ENCODE measurements at regions not wholly inside any gene's neighbourhood (a gene's known extent, or its start where the extent isn't known, plus 50 kb on each side); places are given as distances from the start of the nearest gene placed in this dataset.
A peak's percentile ranks its signal among the peaks of the same experiment; 100 is the strongest.

DNA sequence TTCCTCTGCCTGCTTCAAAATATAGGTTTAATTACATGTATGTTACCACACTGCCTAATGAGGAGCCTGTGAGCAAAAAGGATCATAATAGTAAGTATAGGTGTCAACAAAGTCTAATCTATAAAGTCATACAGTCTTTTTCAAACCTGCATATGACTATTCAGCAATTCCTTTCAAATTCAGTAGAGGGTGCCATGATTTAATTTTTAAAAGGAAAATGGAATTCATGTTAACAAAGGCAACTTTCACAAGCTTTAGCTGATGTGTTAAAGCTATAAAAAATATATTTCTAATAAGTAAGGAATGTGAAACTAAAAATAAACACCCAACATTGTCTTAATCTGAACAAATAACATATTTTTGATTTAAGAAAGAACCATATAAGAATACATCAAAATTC, 52.1 kb downstream of the MPP7 start:
- DNase-seq: no peak

GRCh38 chr10:28250358-28250757, 52.5 kb downstream of the MPP7 start:
- no peak for DNase-seq

DNA sequence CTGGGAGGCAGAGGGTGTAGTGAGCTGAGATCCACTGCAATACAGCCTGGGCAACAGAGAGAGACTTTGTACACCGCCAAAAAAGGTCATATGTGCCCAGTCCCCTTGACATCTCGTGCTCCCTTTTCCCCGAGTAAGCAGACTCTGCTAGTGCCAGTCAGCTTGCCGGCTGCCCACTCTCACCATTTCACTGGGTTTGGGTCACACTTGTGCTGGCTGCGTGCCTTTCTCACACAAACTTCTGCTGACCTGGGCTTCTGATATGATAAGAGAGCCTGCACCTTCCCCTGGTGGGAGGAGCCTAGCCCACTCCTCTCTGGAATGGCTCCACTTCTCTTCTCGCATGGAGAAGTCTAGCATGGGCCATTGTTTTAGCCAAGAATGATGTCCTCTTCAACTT, 53.4 kb downstream of the MPP7 start:
- DNase-seq: no peak

DNA sequence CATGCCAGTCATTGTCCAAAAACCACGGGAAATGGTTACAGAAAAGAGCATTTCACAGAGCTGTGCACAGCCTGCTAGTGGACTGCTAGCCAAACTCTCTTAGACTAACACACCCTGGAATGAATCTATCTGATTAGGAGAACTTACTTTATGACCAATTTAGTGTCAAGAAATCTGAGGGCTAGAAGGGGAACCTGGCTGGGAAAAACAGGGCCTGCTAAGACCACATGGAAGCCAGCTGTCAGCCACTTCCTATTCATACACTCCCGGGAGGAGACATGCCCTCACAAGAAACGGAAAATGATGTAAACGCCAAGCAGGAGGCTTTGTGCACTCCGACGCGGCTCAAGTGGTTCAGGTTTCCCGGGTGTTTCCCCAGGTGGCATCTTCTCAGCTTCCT, 54.8 kb downstream of the MPP7 start:
- DNase-seq: no peak

DNA sequence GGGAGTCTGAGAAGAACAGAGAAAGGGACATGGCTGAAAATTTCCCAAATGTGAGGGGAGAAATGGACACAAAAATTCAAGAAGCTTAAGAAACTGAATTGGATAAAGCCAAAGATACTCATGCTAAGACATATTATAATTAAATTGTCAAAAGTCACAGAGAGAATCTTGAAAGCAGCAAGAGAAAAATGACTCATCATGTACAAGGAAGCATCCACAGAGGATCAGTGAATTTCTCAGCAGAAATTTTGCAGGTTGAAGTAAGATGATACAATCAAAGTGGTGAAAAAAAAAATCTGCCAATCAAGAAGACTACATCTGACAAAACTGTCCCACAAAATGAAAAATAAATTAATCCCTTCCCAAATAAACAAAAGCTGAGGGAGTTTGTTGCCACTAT, 56.8 kb downstream of the MPP7 start:
- no peak for DNase-seq

DNA sequence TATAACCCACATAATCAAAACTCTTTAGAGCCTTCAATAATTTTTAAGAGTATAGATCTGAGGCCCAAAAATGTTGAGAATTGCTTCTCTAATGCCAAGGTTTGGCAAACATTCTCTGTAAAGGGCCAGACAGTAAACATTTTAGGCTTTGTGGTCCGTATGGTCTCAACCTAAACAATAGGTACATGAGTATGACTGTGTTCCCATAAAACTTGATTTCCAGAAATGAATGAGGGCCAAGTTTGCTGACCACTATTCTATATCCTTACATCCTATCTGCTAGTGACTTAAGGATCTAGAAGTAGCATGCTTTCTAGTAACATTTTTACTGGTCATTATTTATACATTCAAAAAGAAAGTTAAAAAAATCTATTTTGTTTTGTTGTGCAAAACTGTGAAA, 58.9 kb downstream of the MPP7 start:
- DNase-seq: no peak

DNA sequence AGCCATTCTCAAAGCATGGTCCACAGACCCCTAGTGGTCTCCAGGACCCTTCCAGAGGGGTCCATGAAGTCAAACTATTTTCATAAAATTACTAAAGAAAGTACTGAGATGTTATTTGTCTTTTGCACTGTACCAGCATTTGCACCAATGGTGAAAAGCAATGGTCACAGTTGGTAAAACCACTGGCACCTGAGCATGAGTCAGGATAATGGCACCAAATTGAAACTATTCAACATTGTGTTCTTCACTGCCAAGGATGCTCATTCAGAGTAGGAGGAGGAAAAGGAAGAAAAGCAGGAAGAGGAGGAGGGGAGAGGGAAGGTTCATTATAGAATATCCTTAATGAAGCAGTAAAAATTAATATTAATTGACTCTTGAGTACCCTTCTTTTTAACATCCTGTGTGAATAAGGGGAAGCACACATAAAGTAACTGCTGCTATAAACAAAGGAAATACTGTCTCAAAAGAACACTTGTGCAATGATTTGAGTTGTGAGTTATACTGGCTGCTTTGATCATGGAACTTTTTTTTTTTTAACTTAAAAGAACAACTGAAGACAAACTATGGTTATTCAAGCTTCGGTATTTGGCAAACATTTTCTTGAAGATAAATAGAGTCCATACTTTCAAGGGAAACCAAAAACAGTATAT, 60.2 kb downstream of the MPP7 start:
- DNase-seq: no peak

DNA sequence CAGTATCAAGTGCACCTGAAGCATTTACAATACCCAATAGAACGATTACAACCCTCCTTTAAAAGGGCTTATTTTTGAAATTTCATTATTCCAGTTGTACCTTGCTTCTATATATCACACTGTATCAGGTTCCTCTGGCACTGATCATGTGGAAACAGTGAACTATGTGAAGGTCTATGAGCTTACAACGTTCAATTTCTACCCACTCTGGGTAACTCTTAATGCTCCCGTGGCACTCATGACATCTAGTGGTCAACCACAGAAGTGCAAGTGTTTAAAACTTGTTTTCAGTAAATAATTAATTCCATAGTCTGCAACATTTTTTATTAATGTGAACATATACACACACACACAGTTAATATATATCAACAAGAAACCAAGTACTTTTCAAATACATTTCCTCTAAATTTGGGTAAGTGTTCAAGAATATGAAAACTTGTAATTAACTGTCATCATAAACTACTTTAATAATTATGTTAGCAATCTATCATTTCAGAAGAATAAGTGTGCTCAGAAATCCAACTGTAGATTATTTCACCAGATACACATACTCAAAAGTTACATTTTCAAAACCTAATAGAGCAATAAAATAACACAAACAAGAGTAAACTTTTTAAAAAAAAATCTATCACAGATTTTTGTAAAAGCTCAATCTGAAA, 61.0 kb downstream of the MPP7 start:
- peak; percentile 23 for DNase-seq

- no peak for DNase-seq
These were observed 62.5 kb downstream of the MPP7 start for GRCh38 chr10:28240400-28240799.

DNA sequence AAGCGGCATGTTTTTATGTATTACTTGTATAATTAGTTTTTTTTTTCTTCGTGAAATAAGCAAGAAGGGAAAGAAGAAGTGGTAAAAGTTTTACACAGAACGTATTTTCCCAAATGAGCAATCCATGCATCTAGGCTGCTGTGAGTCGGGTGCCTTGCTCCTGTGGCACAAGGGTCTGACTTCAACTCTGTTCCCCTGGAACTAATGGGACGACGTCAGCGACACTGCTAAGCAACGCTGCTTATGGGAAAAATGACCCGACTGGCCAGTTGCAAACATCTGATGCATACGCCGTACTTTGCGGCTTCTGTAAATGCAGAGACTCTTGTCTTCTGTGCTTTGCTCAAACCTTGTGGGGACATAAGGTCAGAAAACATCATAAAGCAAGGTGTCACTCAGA, 66.3 kb downstream of the MPP7 start:
- DNase-seq: no peak

- DNase-seq: no peak
These were observed 82.1 kb downstream of the MPP7 start for GRCh38 chr10:28220811-28221210.

DNA sequence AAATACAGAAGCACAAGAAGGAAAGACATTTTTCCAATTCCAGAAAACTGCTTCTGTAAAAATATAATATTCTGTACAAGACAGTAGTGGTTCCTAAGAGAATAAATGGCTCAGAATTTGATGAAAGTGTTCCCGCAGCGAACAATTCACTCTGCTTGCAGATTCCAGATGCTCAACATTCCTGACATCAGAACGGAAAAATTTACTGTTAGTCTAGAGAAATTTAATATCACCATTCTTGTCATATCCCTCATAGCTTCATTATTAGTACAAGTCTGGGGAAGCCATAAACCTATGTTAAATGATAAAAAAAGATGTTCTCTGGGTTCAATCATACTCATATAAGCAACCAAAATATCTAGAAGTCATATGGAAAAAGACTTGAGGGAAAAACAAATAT, 83.6 kb downstream of the MPP7 start:
- DNase-seq: no peak

DNA sequence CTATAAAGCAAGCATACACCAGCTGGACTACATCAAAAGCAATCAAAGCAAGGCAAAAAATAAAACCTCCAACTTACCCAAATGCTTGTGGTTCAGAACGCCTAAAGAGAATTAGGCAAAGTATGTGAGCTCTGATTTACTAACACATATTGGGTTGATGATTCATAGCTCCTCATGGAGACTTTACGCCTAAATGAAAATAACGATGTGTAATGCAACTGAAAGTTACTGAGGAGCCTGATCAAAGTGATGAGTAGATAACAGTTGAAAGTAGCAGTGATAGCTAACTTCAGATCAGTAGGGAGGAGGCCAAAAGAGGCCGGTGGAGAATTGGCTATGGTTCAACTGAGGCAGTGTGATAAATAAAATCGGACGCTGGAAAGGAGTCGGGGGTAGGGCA, 85.0 kb downstream of the MPP7 start:
- no peak for DNase-seq

DNA sequence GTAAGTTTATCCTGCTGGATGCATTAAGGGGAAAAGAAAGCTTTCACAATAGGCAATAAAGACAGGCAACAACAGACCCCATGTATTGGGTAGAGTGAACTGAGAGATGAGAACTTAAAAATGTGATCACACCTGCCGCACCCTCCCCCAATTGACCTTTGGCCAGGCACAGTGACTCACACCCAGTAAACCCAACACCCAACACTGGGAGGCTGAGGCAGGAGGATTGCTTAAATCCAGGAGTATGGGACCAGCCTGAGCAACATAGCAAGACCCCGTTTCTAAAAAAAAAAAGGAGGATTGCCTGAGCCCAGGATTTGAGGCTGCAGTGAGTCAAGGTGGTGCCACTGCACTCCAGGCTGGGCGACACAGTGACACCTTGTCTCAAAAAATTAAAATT, 86.9 kb downstream of the MPP7 start:
- no peak for DNase-seq

DNA sequence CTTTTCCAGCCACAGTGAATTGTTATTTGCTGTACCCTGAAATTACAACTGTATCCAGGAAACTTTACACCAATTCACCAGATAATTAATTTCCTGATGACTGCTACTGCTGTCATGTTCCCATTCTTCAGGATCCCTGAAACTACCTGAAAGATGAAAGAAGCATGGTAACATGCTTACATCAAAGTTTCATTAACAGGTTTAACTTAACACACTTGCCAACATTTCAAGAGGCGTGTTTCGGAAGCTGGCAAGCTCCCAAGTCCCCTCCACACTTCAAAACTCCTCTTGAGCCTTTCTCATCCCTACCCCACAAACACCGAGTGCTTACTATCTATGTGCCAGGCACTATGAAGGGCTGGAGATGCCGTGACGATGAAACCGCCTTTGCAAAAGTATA, 88.6 kb downstream of the MPP7 start:
- no peak for DNase-seq

GRCh38 chr10:28211759-28212158, 91.1 kb downstream of the MPP7 start:
- no peak for DNase-seq

GRCh38 chr10:28207799-28208198, 95.1 kb downstream of the MPP7 start:
- DNase-seq: no peak

GRCh38 chr10:28202941-28203352, 99.9 kb downstream of the MPP7 start:
- no peak for DNase-seq

- no peak for DNase-seq
These were observed 101.2 kb downstream of the MPP7 start for GRCh38 chr10:28201410-28202400.

DNA sequence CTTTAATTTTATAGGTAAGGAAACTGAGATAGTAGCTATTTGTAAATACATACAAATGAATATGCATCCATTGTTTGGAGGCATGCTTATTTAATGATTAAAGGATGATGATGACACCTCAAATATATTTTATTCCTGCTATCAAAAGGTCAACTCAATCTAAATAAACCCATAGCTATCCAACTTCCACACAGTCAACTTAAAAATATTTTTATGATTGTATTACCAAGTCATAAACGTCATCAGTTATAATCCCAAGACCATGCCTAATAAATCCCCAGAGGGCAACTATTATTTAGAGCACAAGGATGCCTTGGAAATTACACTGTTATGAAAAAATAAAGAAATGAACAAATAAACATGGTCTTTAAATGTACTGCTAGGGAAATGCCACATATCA, 102.1 kb downstream of the MPP7 start:
- DNase-seq: no peak

- no peak for DNase-seq
These were observed 102.9 kb downstream of the MPP7 start for GRCh38 chr10:28199941-28200340.

GRCh38 chr10:28190196-28190595, 112.7 kb downstream of the MPP7 start:
- DNase-seq: no peak

DNA sequence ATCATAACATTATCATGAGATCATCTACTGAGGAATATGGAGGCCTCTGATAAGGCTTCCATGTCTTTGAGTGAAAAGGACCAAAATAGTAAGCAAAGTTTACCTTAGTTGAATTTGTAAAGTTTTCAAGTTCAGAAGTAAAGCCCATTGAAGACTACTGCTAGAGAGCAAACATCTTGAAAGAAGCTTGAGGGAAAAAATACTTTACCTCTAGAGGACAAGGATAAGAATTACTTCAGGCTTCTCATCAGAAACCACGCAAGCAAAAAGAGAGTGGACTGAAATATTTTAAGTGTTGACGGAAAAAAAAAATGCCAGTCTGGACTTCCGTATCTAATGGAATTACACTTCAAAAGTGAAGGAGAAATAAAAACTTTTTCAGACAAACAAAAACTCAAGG, 114.3 kb downstream of the MPP7 start:
- no peak for DNase-seq
